NCI-H1417 treated with DMSO at 0.1 percent for 48 hours (cell line): ENCODE measurements at regions not wholly inside any gene's neighbourhood (a gene's known extent, or its start where the extent isn't known, plus 50 kb on each side); places are given as distances from the start of the nearest gene placed in this dataset.
"Not testable (repeated sequence)": the region's sequence is repeated elsewhere in the genome, so short reads cannot be mapped to it uniquely, and the experiment has no call there.

Experiments used
- DNase-seq: peaks from one replicate; lab custom pipeline; 2025; lab: John Stamatoyannopoulos, UW

DNA sequence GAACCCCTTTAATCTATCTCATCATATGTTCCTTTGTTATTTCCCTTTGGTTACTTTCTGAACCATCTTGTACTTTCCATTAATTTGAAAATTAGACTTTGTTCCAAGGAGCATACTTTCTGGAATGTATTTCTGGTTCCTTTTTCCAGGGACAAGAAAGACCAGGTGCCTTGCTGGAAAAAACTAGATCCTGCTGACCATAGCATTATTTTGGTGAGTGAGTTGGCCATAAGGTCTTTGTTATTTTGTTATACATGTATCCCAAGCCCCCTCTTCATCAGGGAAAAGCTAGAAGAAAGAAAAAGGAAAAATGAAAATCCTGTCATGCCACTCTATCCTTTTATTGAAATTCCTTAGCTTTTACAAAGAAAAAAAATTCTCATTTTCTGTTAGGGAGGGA, 228.1 kb upstream of the TFPI start:
- DNase-seq = no peak

DNA sequence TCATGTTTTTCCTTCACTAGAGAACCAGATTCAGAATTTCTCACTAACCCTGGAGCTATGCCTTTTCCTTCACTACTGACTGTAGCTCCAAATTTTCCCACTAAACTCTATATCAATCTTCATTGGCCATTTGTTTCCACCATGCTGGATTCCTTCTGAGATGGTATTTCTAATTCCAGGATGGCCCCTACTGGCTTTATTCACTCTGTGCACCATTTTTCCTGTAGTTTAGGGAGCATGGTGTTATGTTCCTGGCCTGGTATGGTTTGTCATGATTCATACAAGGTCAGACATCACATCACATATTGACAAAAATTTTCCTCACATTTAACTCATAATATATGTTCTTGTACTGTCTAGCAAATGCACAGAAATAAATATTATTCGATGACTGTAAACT, 229.2 kb upstream of the TFPI start:
- no peak for DNase-seq

DNA sequence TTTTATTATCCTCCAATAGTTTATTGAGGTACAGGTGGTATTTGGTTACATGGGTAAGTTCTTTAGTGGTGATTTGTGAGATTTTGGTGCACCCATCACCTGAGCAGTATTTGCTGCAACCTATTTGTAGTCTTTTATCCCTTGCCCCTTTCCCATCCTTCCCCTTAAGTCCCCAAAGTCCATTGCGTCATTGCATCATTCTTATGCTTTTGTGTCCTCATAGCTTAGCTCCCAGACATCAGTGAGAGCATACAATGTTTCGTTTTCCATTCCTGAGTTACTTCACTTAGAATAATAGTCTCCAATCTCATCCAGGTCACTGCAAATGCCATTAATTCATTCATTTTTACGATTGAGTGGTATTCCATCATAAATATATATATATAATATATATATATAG, 229.9 kb upstream of the TFPI start:
- not testable (repeated sequence) for DNase-seq

DNA sequence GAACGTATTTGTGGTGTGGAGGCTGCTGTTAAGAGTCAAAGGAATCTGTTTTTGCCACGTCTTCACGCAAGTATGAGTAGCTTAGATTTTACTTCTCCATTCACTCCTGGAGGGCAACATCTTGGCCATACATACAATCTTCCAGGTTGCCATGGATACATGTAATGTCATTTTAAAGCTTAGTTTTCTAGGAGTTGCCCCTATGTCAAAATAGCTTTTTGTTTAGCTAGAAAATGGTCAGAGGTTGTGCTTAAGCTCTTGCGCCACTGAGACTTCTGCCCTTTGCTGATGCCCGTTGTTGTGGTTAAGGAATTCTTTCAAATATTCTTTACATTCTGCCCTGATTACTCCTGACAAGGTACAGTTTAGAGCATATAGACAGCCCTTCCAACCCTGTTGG, 245.4 kb upstream of the TFPI start:
- DNase-seq = no peak

DNA sequence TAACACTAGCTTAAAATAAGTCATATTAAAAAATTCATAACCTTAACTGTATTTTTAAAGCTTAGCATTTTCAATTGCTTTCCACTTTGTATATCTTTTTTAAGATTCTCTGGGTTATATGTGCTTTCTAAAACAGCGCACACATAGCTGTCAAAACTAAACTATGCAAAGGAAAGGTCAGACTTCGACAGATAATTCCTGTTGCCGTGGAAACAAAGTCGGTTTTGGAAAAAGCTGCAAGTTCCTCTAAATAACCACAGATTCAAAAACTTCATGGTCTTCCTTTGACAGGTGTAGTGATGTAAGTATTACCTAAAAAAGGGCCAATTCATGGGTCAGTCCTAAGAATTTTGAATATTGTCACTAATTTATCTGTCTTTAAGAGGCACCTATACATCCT, 249.6 kb upstream of the TFPI start:
- DNase-seq = no peak

DNA sequence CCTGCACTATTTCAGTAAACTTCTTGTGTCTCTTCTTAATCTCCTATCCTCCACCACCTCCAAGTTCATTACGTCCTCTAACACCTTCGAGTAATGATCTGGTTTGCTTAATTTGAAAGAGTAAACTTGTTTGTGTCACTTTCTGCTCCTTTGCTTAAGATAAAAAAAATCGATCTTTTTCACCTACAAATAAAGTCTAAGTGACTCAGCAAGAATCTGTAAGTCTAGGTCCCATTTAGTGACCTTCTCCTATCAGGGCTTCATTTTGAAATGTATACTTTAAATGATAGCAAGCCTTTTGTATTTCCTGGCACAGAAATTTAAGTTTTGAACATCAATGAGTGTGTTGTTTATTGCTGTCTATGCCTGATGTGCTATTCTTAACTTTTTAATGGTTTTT, 260.9 kb upstream of the TFPI start:
- no peak for DNase-seq

DNA sequence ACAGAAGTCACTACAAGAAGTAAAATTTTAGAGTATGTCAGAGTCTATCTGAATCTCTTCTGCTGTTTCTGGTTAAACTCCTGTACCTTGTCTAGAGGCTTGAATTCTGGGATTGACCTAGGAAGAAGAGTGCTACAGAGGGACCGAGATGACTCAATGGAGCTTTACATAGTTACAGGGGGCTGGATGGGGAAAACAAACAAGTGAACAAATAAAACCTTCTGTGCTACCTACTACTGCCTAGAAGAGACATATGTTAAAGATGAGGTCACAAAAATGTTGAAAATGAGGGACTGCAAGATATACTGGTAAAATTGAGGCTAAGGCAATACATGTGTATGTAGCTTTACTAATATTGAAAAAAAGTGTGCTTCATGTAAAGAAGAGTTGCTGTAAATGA, 265.4 kb upstream of the TFPI start:
- no peak for DNase-seq

DNA sequence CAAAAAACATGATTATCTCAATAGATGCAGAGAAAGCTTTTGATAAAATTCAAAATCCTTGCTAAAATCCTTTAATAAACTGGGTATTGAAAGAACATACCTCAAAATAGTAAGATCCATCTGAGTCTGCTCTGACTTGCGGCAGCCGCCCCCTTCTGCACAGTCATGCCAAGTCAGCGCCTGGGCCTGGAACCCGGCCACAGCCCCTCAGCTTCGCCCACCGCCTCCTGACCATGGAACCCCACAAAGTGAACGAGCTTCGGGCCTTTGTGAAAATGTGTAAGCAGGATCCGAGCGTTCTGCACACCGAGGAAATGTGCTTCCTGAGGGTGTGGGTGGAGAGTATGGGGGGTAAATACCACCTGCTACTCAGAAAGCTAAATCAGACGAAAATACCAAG, 270.9 kb upstream of the TFPI start:
- DNase-seq = no peak

DNA sequence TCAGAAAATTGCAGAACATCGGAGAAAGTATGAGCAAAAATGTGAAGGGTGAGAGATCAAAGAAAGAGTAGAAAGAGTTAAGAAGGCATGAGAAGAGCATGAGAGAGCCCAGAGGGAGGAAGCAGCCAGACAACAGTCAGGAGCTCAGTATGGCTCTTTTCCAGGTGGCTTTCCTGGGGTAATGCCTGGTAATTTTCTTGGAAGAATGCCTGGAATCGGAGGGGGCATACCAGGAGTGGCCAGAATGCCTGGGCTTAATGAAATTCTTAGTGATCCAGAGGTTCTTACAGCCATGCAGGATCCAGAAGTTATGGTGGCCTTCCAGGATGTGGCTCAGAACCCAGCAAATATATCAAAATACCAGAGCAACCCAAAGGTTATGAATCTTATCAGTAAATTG, 271.8 kb upstream of the TFPI start:
- no peak for DNase-seq

DNA sequence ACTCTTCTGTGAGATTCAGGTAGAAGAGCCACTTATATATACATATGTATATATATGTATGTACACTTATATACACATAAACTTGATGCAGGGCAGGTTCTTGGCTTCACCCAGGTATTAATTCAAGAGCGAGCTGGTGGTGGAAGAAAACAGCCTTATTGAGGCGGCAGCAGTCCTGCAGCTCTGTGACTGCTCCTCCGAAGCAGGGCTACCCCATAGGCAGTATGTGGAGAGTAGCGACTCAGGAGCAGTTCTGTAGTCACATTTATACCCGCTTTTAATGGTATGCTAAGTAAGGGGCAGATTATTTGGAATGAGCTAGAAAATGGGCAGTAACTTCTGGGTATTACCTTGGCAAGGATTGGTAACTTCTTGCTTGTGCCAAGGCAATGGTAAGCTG, 280.6 kb upstream of the TFPI start:
- DNase-seq = no peak

DNA sequence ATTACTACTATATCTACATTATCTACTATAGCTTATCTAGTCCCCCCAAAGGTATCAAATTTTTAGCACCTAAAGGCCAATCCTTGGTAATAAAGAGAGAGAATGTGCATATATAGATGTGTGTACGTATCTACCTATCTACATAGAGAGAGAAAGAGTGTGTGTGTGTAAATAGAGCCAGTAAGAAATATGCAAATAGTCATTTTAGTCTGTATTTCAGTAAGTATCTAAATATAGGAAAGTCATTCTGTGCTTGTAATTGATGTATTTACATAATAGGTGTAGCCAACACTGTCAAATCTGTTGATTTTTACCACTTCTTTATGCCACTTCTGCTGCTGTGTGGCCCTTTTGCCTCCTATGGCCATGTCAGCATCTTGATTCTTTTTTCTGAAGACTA, 284.5 kb upstream of the TFPI start:
- DNase-seq = no peak

DNA sequence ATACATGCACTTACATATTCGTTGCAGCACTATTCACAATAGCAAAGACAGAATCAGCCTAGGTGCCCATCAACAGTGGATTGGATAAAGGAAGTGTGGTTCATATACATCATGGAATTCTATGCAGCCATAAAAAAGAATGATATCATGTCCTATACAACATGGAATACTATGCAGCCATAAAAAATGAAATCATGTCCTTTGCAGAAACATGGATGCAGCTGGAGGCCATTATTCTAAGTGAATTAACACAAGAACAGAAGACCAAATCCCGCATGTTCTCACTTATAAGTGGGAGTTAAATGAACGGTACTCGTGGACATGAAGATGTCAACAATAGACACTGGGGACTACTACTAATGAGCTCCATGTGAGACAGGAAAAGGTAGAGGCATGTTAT, 288.1 kb upstream of the TFPI start:
- no peak for DNase-seq

DNA sequence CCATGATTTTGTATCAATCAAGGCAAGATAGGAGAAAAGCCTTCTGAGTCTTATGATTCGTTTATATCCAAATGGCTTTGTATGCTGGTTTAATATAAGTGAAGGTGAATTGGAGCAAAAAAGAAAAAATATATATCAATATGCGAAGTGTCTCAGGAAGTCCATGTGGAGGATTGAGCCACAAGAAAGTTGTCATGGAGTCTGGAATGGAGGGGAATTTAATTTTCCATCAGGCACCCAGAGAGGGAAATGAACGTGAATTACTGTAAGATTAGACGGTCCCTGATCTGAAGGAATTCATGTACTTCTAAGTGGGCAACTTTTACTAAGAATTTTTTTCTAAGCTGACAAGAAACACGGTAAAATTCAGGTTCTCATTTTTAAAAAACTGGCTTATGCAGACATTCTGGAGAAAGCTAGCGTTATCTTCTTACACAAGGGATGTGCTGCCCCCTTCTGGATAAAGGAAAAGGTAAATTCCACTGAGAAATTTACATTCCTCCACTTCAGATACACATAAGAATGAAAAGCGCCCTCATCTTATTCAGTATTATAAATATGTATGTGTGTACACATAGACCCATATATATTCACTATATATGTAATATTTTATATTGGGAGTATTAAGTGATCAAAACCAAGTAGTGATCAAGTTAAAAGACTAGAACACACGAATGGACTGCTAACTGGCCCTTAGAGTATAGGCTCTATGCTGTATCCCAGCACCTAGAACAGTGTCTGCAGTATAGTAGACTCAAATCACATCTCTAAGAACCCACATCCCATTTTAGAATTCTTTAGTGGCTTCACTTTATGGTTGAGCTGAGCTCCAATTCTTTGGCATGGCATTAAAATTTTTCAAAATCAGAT, 289.0 kb upstream of the TFPI start:
- peak; percentile 10 for DNase-seq

DNA sequence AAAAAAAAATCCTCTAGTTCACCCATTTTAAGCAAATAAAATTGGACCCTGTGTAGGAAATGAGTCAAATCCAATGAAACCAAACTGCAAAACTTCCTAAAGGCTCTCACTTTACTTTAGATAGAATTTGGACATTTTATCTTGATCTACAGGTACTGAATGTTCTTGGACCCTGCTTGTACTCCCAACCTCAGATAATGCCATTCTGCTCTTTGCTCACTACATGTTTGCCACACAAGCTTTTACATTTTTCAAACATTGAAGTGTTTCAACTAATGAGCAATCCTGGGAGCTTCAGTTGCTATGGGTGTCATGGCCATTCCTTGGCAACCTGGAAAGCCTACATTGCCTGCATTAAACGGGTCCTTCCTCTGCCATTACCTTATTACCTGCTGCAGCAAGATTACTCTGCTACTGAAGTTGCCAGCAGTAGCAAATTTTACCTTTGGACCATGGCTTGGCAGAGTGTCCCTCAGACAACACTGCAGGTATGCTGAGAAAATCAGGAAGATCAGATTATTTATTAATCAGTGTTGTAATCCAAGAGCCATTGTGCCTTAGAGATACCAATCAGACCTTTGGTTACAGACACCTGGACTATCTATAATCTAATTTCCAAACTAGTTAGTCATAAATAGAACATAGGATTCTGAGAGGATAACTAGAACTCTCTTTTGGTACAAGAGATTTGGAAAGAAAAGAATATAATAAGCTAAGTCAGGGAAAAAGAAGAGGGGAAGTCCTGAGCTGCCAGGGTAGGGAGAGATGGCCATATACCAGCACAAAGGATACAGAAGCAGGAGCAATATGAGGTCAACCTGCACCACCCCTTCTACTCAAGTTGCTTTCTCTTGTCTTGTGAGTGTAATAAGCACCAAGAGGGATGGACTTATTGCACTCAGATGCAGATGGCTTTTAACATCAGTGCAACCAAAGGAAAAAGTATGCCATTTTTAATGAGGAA, 293.3 kb upstream of the TFPI start:
- no peak for DNase-seq

DNA sequence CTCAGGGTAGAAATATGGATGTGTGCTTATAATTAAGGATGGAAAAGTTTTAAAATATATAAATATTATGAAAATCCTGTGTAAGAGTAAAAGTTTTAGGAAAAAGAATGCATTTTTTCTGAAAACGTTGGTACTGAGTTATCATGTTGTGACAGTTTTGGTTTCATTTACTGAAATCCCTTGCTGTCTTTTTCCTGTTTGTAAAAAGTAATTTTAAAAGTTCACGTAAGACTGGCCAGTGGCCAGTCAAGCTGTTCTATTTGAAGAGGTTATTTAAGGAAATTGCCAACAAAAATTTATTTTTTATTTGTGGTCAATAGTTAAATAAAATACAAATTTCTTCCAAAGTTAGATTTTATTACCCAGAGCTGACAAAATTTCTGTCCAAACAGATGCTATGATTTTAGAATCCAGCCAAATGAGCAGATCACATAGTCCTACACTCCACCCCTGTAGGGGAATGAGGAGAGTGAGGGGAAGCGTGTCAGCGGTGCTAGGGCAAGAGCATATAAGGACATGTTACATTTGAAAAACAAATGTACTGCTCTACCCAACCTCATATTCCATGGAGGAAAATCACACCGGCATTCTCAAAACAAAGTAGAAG, 297.8 kb upstream of the TFPI start:
- no peak for DNase-seq

DNA sequence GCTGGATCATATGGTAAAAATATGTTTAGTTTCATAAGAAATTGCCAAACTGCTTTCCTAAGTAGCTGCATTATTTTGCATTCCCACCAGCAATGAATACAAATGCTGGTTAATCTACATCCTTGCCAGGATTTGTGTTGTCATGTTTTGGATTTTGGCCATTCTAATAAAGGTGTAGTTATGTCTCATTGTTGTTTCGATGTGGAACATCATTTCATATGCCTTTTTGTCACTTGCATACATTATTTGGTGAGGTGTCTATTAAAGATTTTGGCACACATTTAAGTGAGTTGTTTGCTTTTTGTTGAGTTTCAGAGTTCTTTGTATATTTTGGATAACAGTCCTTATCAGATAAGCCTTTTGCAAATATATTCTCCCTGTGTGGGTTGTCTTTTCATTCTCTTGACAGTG, 299.2 kb upstream of the TFPI start:
- no peak for DNase-seq

DNA sequence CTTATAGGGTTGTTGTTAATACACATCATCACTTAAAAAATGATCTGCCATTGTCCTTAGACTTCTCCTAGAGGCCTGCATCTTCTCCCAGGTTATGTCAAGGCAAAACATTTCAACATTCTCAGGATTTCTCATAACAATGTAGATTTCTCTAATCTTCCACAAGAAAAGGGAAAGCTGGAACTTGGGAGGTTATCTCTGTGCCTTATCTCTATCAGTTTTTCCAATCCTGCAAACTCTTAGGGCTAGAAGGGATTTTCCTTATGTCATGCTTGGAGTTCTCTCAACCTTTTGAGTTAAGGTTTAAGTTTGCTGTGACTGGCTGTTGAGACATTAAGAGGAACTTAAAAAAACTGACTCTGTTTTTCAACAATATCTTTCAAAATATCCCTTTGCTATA, 300.6 kb upstream of the TFPI start:
- DNase-seq = no peak

DNA sequence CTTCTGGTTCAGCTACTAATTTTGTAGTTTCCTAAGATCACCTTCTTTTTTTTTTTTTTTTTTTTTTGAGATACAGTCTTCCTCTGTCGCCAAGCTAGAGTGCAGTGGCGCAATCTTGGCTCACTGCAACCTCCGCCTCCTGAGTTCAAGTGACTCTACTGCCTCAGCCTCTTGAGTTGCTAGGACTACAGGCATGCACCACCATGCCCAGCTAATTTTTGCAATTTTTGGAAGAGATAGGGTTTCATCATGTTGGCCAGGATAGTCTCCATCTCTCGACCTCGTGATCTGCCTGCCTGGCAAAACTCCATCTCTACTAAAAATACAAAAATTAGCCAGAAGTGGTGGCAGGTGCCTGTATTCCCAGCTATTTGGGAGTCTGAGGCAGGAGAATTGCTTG, 301.5 kb upstream of the TFPI start:
- no peak for DNase-seq

DNA sequence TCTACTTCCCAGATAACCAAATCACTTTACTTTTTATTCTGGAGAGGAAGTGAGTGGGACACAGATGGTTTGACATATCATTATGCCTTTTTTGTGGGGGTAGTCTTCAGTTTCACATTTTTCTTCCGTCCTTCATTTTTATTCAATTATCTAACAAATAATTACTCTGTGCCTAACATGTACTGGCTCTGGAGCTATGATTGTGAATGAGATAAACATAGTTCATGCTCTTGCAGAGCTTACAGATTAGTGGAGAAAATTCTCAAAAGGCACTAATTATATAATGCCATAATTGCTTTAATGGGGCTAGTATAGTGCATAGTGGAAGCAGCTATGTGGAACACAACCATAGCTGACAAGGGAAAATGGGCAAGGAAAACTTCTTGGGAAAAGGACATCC, 303.6 kb upstream of the TFPI start:
- no peak for DNase-seq

DNA sequence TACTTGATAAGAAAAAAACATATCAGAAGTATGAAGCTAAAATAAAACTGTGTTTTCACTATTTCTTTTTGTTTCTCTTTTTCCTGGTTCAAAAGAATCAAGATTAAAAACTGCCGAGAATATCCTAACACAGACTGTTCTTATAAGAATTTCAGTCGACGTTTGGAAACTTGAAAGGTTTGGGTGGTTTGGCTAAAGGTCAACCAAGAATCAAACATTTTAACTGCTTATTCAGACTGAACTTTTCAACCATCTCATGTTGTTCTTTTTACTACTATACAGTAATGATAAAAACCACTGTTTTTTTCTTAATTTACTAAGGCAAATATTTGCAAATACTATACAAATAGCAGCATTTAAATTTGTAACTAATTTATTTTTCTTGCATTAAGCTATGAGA, 308.5 kb upstream of the TFPI start:
- no peak for DNase-seq

DNA sequence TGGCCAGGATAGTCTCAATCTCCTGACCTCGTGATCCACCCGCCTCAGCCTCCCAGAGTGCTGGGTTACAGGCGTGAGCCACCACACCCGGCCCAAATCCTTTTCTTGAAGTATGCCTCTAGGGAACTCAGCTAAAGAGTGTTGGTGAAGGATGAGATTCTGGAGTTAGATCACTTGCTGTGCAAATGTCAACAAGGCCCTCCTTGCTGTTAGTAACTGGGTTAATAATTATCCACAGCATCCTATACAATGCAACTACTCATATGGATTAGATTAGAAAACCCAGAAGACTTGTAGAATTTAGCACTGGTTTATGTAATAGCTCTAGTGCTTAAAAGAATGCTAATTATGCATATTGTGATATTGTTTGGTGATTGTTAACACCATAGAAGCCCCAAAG, 310.8 kb upstream of the TFPI start:
- DNase-seq = no peak

DNA sequence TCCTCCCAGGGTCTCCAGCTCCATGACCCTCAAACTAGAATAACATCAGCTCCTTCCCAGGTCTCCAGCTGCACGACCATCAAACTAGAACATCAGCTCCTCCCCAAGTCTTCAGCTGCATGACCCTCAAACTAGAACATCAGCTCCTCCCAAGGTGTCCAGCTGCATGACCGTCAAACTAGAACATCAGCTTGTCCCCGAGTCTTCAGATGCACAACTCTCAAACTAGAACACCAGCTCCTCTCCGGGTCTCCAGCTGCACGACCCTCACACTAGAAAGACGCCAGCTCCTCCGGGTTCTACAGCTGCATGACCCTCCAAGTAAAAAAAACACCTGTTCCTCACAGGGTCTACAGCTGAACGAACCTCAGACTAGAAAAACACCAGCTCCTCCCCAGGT, 312.9 kb upstream of the TFPI start:
- no peak for DNase-seq

DNA sequence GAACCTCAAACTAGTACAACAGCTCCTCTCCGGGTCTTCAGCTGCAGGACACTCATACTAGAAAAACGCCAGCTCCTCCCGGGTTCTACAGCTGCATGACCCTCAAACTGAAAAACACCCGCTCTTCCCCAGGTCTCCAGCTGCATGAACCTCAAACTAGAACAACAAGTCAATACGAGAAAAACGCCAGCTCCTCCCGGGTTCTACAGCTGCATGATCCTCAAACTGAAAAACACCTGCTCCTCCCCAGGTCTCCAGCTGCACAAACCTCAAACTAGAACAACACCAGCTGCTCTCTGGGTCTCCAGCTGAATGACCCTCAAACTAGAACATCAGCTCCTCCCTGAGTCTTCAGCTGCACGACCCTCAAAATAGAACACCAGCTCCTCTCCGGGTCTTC, 315.0 kb upstream of the TFPI start:
- no peak for DNase-seq
